Loucy (cell line): ENCODE measurements at regions not wholly inside any gene's neighbourhood (a gene's known extent, or its start where the extent isn't known, plus 50 kb on each side); places are given as distances from the start of the nearest gene placed in this dataset.

Experiments used
- EZH2phosphoT487 ChIP-seq: fragments of 200-600 bp; IDR thresholded peaks from 2 replicates; pipeline ENCODE4 v1.6.1; 2018; ENCODE audit warnings: antibody characterized with exemption, mild to moderate bottlenecking, moderate library complexity, borderline replicate concordance
- TF ChIP-seq, protein P1 (sequence below): fragments of 200-600 bp; sonication (generic); conservative IDR thresholded peaks from 2 replicates; pipeline ENCODE4 v1.5.1; 2014; ENCODE audit warnings: mild to moderate bottlenecking, antibody characterized with exemption, low read length

DNA sequence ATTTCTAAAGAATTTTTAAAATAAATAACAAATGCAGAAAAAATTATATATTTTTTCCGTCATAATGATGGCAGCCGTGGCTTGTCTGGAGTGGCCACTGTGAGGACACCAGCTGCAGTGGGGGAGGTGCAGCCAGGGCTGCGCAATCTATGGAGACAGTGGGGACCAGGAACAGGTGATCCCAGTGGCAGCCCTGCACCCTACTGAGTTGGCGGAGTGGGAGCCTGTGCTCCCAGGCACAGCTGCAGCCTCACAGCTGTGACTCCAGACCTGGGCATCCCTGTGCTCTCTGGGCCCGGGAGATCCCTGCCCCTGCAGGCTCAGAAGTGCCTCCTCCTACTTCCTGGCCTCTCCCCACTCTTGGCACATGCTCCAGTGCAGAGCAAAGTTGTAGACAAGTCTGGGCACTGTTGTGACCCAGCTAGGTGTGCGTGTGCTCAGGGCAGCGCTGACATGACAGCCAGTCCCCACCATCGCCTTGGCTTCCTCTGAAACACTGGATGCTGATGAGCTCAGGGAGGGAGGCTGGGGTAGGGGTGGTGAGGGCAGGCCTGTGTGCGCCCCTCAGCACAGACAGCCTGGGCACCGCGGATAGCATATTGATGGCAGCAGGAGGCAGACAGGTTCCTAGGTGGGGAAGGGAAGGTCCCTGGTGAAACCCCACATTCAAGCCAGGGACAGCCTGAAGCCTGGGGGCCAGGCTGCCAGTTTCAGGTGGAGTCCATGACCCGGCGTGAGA lies 96.0 kb upstream of the PRR16 start:
- TF ChIP-seq, protein P1, sequence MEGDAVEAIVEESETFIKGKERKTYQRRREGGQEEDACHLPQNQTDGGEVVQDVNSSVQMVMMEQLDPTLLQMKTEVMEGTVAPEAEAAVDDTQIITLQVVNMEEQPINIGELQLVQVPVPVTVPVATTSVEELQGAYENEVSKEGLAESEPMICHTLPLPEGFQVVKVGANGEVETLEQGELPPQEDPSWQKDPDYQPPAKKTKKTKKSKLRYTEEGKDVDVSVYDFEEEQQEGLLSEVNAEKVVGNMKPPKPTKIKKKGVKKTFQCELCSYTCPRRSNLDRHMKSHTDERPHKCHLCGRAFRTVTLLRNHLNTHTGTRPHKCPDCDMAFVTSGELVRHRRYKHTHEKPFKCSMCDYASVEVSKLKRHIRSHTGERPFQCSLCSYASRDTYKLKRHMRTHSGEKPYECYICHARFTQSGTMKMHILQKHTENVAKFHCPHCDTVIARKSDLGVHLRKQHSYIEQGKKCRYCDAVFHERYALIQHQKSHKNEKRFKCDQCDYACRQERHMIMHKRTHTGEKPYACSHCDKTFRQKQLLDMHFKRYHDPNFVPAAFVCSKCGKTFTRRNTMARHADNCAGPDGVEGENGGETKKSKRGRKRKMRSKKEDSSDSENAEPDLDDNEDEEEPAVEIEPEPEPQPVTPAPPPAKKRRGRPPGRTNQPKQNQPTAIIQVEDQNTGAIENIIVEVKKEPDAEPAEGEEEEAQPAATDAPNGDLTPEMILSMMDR, result no peak
- no peak for TF ChIP-seq EZH2phosphoT487
